HFF-Myc (cell line): ENCODE measurements at regions not wholly inside any gene's neighbourhood (a gene's known extent, or its start where the extent isn't known, plus 50 kb on each side); places are given as distances from the start of the nearest gene placed in this dataset.

ENCODE experiments used
- DNase-seq: peaks from one replicate; pipeline ENCODE4 v3.0.0-alpha.2; 2011; ENCODE audit warnings: low read depth; ENCODE audit errors: extremely low read depth
- H3K4me3 ChIP-seq: replicated peaks from 2 replicates; pipeline ENCODE4 v1.5.1; 2011; ENCODE audit warnings: low read depth, mild to moderate bottlenecking, control low read depth, low read length
- CTCF ChIP-seq: IDR thresholded peaks from 2 replicates; pipeline ENCODE4 v1.5.1; 2012; ENCODE audit warnings: mild to moderate bottlenecking, low read depth, low read length, control low read depth; ENCODE audit errors: missing control alignments

GRCh38 chr20:10940941-10941340 is 267.1 kb upstream of the JAG1 start:
- no peak for TF ChIP-seq CTCF
- DNase-seq: no peak
- no peak overlapping the region for H3K4me3 ChIP-seq

- DNase-seq: no peak
- no peak for TF ChIP-seq CTCF
- H3K4me3 ChIP-seq: no peak overlapping the region
Measured at GRCh38 chr20:10943686-10944265, 270.0 kb upstream of the JAG1 start.

GRCh38 chr20:10946124-10946880 is 272.5 kb upstream of the JAG1 start:
- TF ChIP-seq CTCF: no peak
- DNase-seq: no peak
- H3K4me3 ChIP-seq: no peak overlapping the region

- no peak for TF ChIP-seq CTCF
- no peak overlapping the region for H3K4me3 ChIP-seq
- DNase-seq: no peak
Measured at GRCh38 chr20:10947726-10948125, 273.9 kb upstream of the JAG1 start.

GRCh38 chr20:10949930-10950783 is 276.4 kb upstream of the JAG1 start:
- no peak for TF ChIP-seq CTCF
- no peak for DNase-seq
- no peak overlapping the region for H3K4me3 ChIP-seq

GRCh38 chr20:10951216-10951615 is 277.4 kb upstream of the JAG1 start:
- DNase-seq: no peak
- no peak for TF ChIP-seq CTCF
- no peak overlapping the region for H3K4me3 ChIP-seq
